ENCODE measurements at regions not wholly inside any gene's neighbourhood (a gene's known extent, or its start where the extent isn't known, plus 50 kb on each side); places are given as distances from the start of the nearest gene placed in this dataset.

- Histone ChIP-seq H3K9me3 (no peaks in the 10 kb centered on the region), H3K27me3 (no peaks in the 10 kb centered on the region), H3K27ac (no peak overlapping the region), H3K4me3 (no peak overlapping the region), H3K36me3 (no peaks in the 10 kb centered on the region), H3K4me1 (no peaks in the 10 kb centered on the region)
- intact Hi-C loops (cut with DNase I): no loop called here
- DNase-seq (ENCODE audit: extremely low spot score in 2 of 2): no peak
- TF ChIP-seq POLR2AphosphoS5 (IDR thresholded peaks at IDR 0.05; ENCODE audit: insufficient read depth in 1 of 2, low read depth in 1 of 2) (no peak), POLR2A (IDR thresholded peaks at IDR 0.05) (no peak), CTCF (IDR thresholded peaks at IDR 0.05) (no peak)
These were observed 87.8 kb upstream of the PRSS16 start for GRCh38 chr6:27159725-27160124.

- H3K36me3 ChIP-seq: no peaks in the 10 kb centered on the region
- H3K9me3 ChIP-seq: no peaks in the 10 kb centered on the region
- H3K4me3 ChIP-seq: no peak overlapping the region
- no peak for TF ChIP-seq POLR2AphosphoS5 (IDR thresholded peaks at IDR 0.05; ENCODE audit: insufficient read depth in 1 of 2, low read depth in 1 of 2)
- TF ChIP-seq POLR2A (IDR thresholded peaks at IDR 0.05): no peak
- TF ChIP-seq CTCF (IDR thresholded peaks at IDR 0.05): no peak
- no peak overlapping the region for H3K27ac ChIP-seq
- H3K4me1 ChIP-seq: no peaks in the 10 kb centered on the region
- intact Hi-C loops (cut with DNase I): no loop called here
- no peaks in the 10 kb centered on the region for H3K27me3 ChIP-seq
- no peak for DNase-seq (ENCODE audit: extremely low spot score in 2 of 2)
These were observed 86.4 kb upstream of the PRSS16 start for GRCh38 chr6:27161115-27161514.

- no peaks in the 10 kb centered on the region for H3K4me1 ChIP-seq
- H3K27me3 ChIP-seq: no peaks in the 10 kb centered on the region
- intact Hi-C loops (cut with DNase I): no loop called here
These were observed 85.9 kb upstream of the PRSS16 start for GRCh38 chr6:27161603-27161945.

DNA sequence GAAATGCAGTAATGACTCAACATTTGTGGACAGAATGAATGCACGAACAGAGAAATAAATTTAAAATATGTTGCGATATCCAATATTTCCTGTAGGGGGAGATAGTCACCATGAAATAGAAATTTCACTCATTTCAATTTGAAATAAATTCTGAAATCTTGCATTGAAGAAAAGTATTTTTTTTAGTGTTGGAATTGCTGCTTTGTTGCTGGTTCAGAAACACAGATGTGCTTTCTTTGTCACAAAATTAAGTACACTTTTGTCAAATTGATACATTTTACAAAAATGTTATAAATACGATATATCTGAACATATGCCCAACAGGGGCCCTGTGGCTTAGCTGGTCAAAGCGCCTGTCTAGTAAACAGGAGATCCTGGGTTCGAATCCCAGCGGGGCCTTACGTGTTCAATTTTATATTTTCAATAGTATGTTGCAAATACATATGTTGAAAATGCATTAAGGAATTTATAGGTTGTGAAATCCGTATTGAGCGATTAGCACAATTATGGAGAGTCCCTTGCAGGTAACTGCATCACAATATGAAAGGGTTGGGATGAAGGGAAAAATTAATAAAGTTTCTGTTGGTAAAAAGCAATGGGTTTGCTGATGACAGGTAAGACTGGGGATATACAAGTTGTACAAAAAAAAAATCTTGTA, 85.4 kb upstream of the PRSS16 start:
- Histone ChIP-seq H3K27me3 (no peaks in the 10 kb centered on the region), H3K36me3 (no peaks in the 10 kb centered on the region), H3K27ac (no peak overlapping the region), H3K4me3 (no peak overlapping the region), H3K4me1 (no peaks in the 10 kb centered on the region), H3K9me3 (no peaks in the 10 kb centered on the region)
- DNase-seq (ENCODE audit: extremely low spot score in 2 of 2): no peak
- TF ChIP-seq POLR2A (IDR thresholded peaks at IDR 0.05) (no peak), CTCF (IDR thresholded peaks at IDR 0.05) (peak; percentile 48 to 74 (median 62))
- intact Hi-C loops (cut with DNase I): no loop called here

More at GRCh38 chr6:27161603-27161945, 85.9 kb upstream of the PRSS16 start:
- DNase-seq (ENCODE audit: extremely low spot score in 2 of 2): no peak
- H3K36me3 ChIP-seq: no peaks in the 10 kb centered on the region
- H3K27ac ChIP-seq: no peak overlapping the region
- H3K9me3 ChIP-seq: no peaks in the 10 kb centered on the region
- H3K4me3 ChIP-seq: no peak overlapping the region
- no peak for TF ChIP-seq CTCF (IDR thresholded peaks at IDR 0.05)

- Histone ChIP-seq H3K36me3 (no peaks in the 10 kb centered on the region), H3K9me3 (no peaks in the 10 kb centered on the region), H3K27ac (no peak overlapping the region), H3K27me3 (no peaks in the 10 kb centered on the region), H3K4me3 (no peak overlapping the region), H3K4me1 (no peaks in the 10 kb centered on the region)
- intact Hi-C loops (cut with DNase I): no loop called here
- no peak for DNase-seq (ENCODE audit: extremely low spot score in 2 of 2)
- TF ChIP-seq CTCF (IDR thresholded peaks at IDR 0.05) (no peak), POLR2A (IDR thresholded peaks at IDR 0.05) (no peak), POLR2AphosphoS5 (IDR thresholded peaks at IDR 0.05; ENCODE audit: insufficient read depth in 1 of 2, low read depth in 1 of 2) (no peak)
These were observed 83.7 kb upstream of the PRSS16 start for GRCh38 chr6:27163834-27164233.
